NCI-H146 (cell line): ENCODE measurements at regions not wholly inside any gene's neighbourhood (a gene's known extent, or its start where the extent isn't known, plus 50 kb on each side); places are given as distances from the start of the nearest gene placed in this dataset.

Experiments used
- DNase-seq: peaks from one replicate; lab custom pipeline; 2025; lab: John Stamatoyannopoulos, UW

DNA sequence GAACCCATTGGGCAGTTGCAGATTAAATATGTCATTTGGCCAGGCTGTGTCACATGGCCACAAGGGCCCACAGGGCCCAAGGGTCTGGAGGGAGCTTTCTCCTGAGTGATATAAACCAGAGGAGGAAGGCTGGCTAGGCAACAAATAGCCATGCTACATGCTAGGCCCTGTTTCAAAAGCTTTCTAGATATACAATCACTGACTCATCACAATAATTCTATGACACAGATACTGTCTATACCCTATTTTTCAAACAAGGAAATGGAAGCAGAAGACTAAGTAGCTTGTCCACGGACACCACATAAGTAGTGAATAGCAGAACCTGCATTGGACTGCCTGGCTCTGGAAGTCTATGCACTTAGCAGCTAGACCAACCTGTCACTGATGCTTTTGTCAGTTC lies 625.4 kb downstream of the NTRK3 start:
- DNase-seq, result no peak

DNA sequence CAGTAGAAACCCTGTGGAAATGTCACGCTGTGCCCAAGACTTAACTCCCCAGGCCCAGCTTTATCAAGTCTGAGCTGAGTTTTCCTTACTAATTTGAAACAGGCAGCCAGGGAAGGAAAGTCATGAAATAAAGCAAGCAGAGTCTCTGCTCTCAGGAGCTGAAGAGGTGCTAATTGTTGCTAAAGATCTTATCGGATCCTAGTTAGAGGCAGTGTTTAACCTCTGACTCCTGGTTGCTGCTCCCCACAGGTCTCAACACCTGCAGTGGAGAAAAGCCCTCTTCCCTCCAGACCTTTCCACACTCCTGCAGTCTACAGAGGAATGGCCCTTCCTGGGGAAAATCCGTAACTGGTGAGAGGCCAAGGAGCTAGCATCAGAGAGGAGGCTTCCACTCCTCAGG lies 628.2 kb downstream of the NTRK3 start:
- no peak for DNase-seq

DNA sequence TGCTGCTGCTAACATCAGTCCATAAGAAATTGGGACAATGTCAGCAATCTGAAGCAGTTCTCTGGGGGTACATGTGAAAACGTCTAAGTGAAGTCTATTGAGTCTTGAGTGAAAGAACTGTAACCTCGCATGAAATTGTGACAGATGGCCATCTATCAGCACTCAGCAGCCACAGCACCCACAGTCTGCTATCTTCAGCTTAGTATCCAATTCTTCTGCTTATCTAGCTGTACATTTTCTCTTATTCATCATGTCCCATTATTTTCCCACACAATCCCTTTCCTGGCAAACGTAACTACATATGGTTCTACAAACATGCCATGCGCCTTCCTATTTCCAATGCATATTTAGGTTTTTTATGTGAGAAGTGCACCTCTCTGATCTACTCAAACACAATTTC lies 629.7 kb downstream of the NTRK3 start:
- no peak for DNase-seq

DNA sequence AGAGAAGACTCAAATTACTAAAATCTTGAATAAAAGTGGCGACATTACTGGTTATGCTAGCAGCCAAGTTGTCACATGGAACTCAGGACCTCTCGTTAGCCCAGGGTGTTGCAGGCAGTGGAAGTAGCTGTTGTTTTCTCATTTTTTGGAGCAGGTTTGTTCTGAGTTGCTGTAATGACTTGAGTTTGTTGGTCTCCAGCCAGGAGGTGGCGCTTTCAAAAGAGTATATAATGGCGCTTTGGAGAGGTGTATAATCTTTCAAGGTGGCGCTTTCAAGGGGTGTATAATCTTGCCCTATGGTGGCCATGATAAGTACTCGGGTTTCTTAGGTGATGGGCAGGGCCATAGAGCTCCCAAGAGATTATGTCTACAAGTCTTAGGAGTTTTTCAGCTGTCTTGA lies 632.7 kb downstream of the NTRK3 start:
- no peak for DNase-seq

DNA sequence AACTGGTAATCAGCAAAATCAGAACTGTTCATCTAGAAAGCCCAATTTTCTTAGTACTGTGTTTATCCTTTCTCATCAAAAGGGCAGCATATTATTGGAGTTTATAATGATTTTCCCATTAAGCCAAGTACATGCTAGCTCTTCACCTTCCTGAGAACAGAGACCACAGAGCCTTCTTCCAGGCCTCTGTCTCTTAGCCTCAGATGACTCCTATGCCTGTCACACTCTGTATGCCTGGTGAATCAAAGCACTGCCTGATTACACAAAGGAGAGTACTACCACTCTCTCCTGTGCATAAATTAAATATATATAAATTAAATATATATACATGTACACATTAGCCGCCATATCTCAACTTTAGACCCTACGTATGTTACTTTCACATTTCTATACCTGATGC lies 636.1 kb downstream of the NTRK3 start:
- DNase-seq, result no peak

DNA sequence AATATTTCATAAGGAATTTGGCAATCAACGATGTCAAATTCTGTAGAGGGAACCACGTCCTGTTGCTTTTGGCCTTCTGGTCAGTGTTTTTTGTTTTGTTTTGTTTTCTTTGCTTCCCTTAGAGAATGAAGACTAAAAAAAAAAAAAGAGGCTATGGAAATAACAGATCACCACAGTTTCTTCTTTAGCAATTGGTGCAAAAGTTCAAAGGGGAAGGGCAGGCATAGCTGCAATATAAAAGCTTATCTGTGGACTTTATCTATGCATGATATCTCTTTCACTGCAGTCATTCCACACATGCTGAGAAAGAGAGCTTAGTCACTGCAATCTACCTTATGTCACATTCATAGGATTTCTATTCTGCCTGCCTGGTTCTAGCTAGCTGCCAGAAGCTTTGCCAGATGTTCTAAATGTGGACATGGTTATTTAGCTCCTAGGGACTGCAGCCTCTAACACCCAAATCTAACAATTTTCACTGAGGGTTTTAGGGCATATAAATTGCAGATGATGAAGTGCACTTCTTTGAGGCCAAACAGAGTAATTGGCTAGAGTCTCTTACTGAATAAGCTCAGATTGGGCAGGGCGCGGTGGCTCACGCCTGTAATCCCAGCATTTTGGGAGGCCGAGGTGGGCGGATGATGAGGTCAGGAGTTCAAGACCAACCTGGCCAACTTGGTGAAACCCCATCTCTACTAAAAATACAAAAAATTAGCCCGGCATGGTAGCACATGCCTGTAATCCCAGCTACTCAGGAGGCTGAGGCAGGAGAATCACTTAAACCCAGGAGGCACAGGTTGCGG lies 637.2 kb downstream of the NTRK3 start:
- no peak for DNase-seq

DNA sequence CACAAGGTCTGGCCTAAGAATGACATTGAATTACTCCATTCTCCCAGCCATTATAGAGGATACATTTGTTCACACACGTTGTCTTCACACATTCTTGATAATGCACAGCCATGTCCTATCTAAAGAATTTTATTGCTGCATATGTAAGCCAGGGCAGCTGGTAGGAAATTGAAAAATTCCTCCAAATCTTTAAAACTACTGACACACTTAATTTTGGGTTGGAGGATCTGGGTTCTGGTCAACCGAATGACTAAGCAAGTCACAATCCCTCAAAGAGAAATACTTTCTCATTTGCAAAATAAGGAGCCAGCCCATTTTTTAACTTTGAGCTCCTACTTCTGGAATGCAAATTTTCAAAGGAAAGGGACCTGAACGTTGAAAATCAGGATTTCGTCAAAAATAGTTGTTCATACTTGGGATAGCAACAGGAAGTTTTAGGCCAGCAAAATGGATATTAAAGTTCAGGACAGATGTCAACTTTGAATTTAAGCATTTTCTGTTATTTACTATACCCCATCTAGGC lies 638.3 kb downstream of the NTRK3 start:
- no peak for DNase-seq

DNA sequence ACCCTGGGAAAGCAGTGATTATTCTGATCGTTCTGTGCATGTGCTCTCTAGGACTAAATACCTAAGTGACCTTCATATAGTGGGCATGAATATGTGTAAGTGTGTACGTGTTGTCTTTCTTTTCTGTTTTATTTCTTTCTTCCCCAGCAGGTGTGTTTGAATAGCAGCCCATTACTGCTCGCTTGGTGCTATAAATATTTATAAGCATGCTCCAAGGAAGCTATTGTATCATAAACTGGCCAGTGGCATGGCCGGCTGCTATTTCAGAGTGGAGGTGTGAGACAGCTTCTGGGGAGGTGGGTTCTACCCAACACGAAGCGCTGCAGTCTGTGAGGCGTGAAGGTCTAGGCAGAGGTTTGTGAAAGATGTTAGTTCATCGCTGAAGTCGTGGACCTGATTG lies 641.8 kb downstream of the NTRK3 start:
- DNase-seq, result no peak

DNA sequence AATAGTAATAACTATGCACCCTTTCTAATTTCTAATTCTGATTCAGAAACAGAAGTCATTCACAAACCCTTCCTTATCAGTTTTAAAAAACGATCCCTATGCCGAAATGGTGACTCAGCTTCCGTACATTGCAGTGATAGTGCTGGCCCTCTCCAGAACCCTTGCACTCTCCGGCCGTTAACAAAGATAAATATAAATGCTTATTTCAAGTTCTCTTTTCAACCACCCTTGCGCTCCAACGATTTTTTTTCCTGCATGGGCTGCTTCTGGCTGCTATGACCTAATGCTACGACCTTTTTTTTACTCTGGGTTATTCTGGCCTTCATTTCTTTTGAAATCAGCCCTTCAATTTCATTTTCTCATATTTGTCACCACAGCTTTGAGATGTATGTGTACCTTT lies 646.2 kb downstream of the NTRK3 start:
- DNase-seq, result no peak

DNA sequence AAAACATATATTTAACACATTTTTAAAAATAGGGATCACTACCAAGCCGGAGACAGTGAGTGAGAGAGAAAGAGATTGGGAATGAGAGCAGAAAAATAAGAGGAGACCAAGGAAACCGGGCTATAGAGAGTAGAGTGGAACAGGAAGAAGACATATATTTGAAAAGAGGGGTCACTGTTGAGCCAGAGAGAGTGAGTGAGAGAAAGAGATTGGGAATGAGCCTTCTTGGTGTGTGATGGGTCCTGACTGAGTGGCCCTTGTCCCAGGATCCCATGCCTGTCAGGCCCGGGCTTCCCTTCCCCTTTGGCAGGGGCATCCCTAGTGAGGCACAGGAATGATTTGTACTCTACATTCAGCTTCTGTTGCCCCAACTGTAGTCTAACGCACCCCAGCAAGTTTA lies 646.6 kb downstream of the NTRK3 start:
- DNase-seq, result no peak

DNA sequence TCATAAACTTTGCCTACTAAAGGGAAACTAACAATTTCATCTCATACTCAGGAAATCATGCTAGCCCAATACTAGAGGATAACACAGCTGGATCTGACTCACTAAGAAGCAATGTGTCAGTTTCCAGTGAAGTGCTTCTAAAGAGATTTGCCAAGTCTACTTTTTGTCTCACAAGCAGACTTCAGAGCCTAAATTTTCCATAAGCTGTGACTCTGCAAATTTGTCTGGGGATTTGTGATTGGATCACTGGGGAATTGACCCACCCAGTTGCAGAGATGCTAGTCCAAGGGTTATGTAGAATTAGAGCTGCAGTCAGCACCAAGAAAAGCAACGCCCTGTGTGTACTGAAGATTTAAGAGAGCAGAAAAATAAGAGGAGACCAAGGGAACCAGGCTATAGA lies 647.1 kb downstream of the NTRK3 start:
- no peak for DNase-seq

DNA sequence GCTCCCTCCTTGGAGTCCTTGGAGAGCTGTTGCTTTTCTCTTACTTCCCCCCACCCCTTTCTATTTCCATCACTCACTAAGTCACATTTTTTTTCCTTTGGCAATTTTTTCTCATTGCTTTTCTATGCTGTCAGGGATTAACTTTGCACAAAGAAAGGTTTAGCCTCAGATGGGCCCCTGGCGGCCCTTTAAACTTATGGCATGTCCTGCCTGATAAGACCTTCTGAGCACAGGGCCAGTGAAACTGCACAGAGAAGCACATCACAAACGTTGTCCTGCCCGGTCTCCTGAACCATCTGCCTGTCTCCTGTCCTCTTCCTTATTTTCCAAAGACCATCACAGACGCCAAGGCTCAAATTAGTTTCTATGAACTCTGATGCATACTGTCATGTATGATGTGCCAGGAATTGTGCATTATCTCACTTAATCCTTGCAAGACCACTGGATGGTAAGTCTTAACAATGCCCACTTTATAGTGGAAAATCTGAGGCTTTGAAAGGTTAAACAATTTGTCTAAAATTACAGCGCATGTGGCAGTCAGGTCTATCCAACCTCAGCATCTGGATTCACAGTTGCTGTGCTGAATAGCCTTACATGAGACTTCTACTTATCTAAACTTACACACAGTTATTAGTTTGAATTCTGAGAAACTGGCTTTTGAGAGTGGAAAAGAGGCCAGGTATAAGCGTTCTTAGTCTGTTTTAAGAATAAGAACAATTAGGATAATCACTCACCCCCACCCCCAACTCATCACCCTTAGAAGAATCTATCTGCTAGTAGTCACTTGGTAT lies 648.1 kb downstream of the NTRK3 start:
- no peak for DNase-seq

DNA sequence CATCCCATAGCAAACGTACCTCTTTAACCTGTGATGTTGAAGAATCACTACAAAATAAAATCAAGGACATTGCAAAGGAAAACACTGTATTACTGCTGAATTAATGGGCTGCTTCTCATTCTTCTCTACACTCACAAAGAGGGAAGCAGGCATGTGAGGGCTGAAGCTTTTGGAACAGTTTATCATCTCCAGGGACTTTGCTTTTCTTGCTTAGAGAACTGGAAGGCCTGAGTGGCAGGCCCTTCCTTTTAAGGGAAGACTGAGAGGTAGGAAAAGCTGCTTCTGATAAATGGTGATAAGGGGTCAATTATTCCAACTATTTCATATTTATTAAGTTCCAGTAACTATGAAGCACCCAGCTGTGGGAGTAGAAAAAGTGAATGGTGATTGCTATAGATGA lies 649.6 kb downstream of the NTRK3 start:
- no peak for DNase-seq

DNA sequence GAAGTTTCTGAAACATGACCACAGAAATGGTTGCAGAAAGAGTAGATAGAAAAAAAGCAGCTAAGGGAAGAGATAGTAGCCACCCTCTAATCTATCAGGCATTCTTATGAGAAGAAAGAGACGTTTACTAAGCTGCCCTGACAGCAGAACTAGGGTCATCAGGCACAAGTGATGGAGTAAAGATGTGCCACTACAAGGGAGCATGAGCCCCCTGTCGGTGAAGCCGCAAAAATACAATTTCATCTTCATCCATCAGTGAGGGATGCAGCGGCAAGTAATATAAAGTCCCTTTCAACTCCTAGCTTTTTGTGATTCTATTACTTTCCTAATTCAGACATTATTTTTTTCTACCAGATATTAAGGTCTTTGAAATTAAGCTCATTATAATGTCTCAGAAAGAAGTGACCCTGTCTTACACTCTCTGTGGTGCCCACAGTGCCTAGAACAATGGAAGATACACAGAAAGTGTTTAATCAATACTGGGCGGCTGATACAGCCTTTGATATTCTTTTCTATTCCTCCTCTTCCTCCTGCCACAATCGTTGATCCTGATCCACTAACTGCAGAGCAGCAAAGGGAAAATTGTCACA lies 651.6 kb downstream of the NTRK3 start:
- no peak for DNase-seq

DNA sequence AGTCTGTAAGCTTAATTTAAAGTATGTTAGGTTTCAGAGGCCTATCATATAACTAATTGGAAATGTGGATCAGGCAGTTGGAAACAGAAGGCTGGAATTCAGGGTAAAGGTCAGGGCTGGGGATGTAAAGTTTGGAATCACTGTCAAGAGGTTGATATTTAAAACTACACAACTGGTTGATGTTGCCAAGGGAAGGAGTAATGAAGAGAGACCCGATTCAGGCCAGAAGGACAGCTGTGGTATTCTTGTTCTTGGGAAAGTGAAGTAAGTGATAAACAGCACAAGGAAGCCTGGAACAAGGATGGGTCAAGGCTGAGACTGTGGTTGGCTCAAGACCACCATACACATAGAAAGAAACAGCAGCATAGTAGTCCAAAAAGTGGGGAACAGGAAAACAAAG lies 654.2 kb downstream of the NTRK3 start:
- DNase-seq, result no peak

DNA sequence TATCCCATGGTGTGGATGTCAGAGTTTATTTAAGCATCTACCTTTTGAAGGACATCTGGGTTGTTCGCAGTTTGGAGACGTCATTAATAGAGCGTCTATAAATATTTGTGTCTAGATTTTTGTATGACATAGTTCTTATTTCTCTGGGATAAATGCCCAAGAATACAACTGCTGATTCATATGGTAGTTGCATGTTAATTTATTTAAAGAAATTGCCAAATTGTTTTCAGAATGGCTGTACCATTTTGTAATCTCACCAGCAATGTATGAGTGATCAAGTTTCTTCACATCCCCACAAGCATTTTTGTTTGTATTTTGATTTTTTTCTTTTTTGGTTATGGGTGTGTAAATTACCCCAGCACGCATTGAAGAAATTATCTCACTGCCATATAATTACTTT lies 656.9 kb downstream of the NTRK3 start:
- DNase-seq, result no peak

DNA sequence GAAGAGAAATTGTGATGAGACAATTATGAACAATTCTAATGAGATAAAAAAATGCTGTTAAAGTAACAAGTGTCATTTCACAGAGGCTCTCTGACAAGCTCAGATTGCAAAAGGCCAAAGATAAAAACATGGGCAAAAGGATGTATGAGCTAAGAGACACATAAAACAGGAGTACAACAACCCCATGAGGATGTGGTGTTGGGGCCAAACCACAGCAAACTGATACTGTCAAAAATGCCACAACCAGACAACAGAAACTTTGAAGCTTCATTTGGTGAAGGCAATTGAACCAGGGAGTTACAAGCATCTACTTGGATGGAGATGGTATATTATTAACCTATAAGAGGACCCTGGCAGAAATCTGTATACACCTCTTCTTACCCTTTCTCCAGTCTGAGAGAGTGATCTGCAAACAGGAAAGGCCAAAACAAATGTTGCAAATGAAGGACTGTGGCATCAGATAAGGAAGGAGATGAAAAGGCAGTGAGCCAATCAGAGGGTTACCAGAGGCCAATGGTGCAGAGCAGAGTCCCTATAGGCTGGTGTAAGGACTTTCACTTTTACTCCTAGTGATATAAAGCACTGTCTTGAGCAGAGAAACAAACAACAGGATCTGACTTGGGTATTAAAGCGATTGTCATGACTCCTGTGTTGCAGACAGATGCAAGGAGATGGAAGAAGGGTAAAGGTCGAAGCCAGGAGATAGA lies 659.0 kb downstream of the NTRK3 start:
- DNase-seq, result no peak

DNA sequence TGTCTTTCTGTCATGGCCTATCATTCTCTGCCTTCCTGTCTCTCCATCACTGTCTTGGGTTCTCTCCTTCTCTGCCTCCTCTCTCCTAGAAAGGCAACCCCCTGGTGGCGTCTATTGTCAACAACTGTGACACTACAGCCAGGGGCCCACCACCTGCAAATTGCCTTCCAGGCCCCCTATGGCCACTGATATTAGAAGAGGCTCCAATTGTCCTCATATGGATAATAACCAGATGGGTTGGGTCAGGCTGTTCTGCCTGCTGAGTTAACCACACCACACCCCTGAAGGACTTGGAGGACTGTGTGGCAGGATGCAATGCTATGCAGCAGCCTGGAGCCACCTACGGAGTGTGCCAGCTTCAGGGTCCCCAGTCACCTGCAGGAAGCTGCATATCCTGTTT lies 665.0 kb downstream of the NTRK3 start:
- DNase-seq, result peak; percentile 1

DNA sequence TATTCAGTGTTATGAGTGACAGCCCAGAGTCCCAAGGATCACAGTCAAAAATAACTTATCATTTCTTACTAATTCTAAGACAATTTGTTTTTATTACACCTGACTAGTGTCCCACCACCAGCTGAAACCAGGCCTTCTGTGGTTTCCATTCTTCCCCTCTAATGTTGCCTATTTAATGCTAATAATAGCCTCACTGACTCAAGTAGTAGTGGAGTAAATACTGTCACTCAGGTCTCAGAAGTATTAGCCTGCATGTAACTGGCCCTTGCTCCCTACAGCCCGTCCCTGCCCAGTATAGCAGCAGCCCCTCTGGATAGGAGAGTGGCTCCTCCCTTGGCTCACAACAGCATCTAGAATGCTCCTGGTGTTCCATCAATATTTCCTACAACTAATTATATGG lies 665.5 kb downstream of the NTRK3 start:
- no peak for DNase-seq

DNA sequence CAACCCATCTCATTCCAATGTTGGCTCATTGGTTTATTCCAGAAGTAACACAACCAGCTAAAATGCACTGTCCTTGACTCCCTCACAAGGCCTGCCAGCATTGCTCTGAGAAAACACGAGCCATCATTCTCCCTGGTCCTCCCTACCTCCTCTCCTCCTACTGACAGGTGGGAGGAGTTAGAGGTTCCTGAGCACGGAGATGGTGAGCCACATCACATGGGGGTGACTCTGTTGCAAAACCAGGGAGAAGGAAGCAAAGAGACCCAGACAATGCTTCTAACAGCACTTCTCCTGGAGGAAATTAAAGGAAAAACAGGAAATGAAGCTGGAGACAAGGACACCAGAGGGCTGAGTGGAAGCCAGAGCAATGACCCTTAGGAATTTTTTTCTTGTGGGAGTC lies 667.4 kb downstream of the NTRK3 start:
- DNase-seq, result no peak

DNA sequence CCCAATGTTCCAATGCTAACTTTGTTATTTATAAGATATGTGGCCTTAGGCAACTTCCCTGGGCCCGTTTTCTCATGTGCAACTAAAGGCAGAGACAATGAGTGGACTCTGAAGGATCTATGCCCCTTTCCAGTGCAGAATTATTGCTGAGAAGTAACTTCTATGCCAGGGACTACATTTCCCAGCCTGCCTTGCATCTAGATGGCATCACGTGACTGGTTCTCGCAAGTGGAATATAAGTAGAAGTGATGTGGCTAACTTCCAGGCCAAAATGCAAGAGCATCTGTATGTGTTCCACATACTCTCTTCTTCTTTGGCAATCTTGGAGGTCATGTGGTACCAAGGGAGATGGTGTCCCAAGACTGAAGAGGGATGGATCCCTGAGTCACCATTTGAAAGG lies 674.4 kb downstream of the NTRK3 start:
- DNase-seq, result no peak

DNA sequence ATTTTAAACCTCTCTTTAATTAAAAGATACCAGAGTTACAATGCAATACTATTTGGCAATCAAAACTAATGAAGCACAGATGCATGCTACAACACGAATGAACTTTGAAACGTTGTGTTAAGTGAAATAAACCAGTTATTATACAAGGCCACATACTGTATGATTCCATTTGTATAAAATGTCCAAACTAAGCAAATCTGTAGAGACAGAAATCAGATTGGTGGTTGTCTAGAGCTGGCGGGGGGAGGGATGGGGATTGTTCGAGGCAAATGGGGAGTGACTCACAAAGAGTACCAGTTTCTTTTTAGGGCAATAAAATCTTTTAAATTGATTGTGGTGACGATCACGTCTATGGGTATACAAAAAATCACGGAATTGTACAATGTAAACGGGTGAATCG lies 677.0 kb downstream of the NTRK3 start:
- DNase-seq, result no peak
